SJCRH30 (cell line): ENCODE measurements at regions not wholly inside any gene's neighbourhood (a gene's known extent, or its start where the extent isn't known, plus 50 kb on each side); places are given as distances from the start of the nearest gene placed in this dataset.
A peak's percentile ranks its signal among the peaks of the same experiment; 100 is the strongest.

ENCODE experiments used
- DNase-seq, 2 experiments: peaks; one replicate each; pipeline ENCODE4 v3.0.0-alpha.2; 2015 to 2020
- H3K27ac ChIP-seq: fragments of 250-450 bp; sonication (Bioruptor Pico); 2 replicates; pipeline ENCODE4 v1.5.1; 2020; ENCODE audit warnings: mild to moderate bottlenecking, moderate library complexity
- H3K27me3 ChIP-seq: fragments of 250-450 bp; sonication (Bioruptor Pico); 2 replicates; pipeline ENCODE4 v1.5.1; 2020; ENCODE audit warnings: mild to moderate bottlenecking, moderate library complexity
- H3K36me3 ChIP-seq: fragments of 250-450 bp; sonication (Bioruptor Pico); 2 replicates; pipeline ENCODE4 v1.5.1; 2020; ENCODE audit warnings: mild to moderate bottlenecking, moderate library complexity
- H3K4me1 ChIP-seq: fragments of 250-450 bp; sonication (Bioruptor Pico); 2 replicates; pipeline ENCODE4 v1.5.1; 2020; ENCODE audit warnings: mild to moderate bottlenecking, moderate library complexity
- H3K4me3 ChIP-seq: fragments of 250-450 bp; sonication (Bioruptor Pico); 2 replicates; pipeline ENCODE4 v1.5.1; 2020; ENCODE audit warnings: mild to moderate bottlenecking, moderate library complexity
- H3K9me3 ChIP-seq: fragments of 250-450 bp; sonication (Bioruptor Pico); replicated peaks from 2 replicates; pipeline ENCODE4 v1.5.1; 2020; ENCODE audit warnings: mild to moderate bottlenecking, moderate library complexity

DNA sequence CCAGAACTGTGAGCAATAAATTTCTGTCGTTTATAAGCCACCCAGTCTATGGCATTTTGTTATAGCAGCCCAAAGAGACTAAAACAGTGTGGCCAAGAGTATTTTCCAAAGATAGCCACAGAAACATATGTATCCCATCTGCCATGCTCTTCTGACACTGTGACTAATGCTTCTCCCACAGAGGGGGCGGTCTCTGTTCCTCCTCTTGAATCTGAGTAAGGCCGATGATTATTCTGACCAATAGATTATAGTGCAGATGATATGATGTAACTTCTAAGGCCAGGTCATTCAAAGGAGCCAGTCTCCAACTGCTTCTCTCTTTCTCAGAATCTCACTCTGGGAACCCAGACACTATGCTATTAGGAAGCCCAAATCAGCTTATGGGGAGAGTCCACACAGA lies 570.7 kb downstream of the BCOR start:
- peak in 1 of 2 experiments; percentile 43 for DNase-seq
- Histone ChIP-seq H3K27ac (peak overlapping the region; percentile 49), H3K4me1 (peaks cover 3% of the 10 kb centered on the region; the same call in 1 of the 2 replicates), H3K36me3 (no peaks in the 10 kb centered on the region), H3K4me3 (no peak overlapping the region), H3K27me3 (no peaks in the 10 kb centered on the region), H3K9me3 (no peaks in the 10 kb centered on the region)

- Histone ChIP-seq H3K27me3 (no peaks in the 10 kb centered on the region), H3K9me3 (no peaks in the 10 kb centered on the region), H3K4me1 (peaks cover 3% of the 10 kb centered on the region; the same call in 1 of the 2 replicates), H3K4me3 (no peak overlapping the region), H3K27ac (no peak overlapping the region), H3K36me3 (no peaks in the 10 kb centered on the region)
- DNase-seq, result no peak
Observed at GRCh38 chrX:39528161-39528916, 569.4 kb downstream of the BCOR start.

GRCh38 chrX:39532761-39533160 lies 565.0 kb downstream of the BCOR start:
- Histone ChIP-seq H3K4me1 (peaks cover 4% of the 10 kb centered on the region; the same call in 1 of the 2 replicates), H3K9me3 (no peaks in the 10 kb centered on the region), H3K36me3 (no peaks in the 10 kb centered on the region), H3K4me3 (no peak overlapping the region), H3K27ac (no peak overlapping the region), H3K27me3 (no peaks in the 10 kb centered on the region)
- DNase-seq, result no peak

GRCh38 chrX:39534949-39535348 lies 562.8 kb downstream of the BCOR start:
- Histone ChIP-seq H3K27ac (no peak overlapping the region), H3K27me3 (no peaks in the 10 kb centered on the region), H3K4me1 (peaks cover 4% of the 10 kb centered on the region; the same call in 1 of the 2 replicates), H3K4me3 (no peak overlapping the region), H3K36me3 (no peaks in the 10 kb centered on the region), H3K9me3 (no peaks in the 10 kb centered on the region)
- DNase-seq, result no peak

- Histone ChIP-seq H3K4me3 (peak overlapping the region; percentile 21), H3K36me3 (no peaks in the 10 kb centered on the region), H3K27ac (peak overlapping the region; percentile 46), H3K4me1 (peaks cover 4% of the 10 kb centered on the region; the same call in 1 of the 2 replicates), H3K27me3 (no peaks in the 10 kb centered on the region), H3K9me3 (no peaks in the 10 kb centered on the region)
- peak; percentile 45 to 70 for DNase-seq
Observed at GRCh38 chrX:39536211-39536610, 561.5 kb downstream of the BCOR start.

- H3K9me3 ChIP-seq, result no peaks in the 10 kb centered on the region
- no peak overlapping the region for H3K27ac ChIP-seq
- H3K36me3 ChIP-seq, result no peaks in the 10 kb centered on the region
- H3K4me3 ChIP-seq, result no peak overlapping the region
- no peaks in the 10 kb centered on the region for H3K4me1 ChIP-seq
- H3K27me3 ChIP-seq, result no peaks in the 10 kb centered on the region
- DNase-seq, result no peak
Observed at GRCh38 chrX:39541881-39542280, 555.9 kb downstream of the BCOR start.

DNA sequence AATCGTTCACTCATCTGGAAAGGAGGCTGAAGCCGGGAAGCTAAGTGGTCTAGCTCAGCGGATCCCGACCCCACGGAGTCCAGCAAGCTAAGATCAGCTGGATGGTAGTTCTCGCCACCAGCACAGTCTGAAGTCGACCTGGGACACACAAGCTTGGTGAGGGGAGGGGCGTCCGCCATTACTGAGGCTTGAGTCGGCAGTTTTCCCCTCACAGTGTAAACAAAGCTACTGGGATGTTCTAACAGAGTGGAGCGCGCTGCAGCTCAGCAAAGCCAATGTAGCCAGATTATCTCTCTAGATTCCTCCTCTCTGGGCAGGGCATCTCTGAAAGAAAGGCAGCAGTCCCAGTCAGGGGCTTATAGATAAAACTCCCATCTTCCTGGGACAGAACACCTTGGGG lies 555.4 kb downstream of the BCOR start:
- H3K36me3 ChIP-seq, result no peaks in the 10 kb centered on the region
- no peaks in the 10 kb centered on the region for H3K27me3 ChIP-seq
- no peaks in the 10 kb centered on the region for H3K9me3 ChIP-seq
- no peak for DNase-seq
- no peak overlapping the region for H3K4me3 ChIP-seq
- H3K27ac ChIP-seq, result no peak overlapping the region
- no peaks in the 10 kb centered on the region for H3K4me1 ChIP-seq

GRCh38 chrX:39550795-39551361 lies 546.9 kb downstream of the BCOR start:
- Histone ChIP-seq H3K36me3 (no peaks in the 10 kb centered on the region), H3K9me3 (no peaks in the 10 kb centered on the region), H3K27ac (no peak overlapping the region), H3K4me3 (no peak overlapping the region), H3K4me1 (no peaks in the 10 kb centered on the region), H3K27me3 (no peaks in the 10 kb centered on the region)
- no peak for DNase-seq

DNA sequence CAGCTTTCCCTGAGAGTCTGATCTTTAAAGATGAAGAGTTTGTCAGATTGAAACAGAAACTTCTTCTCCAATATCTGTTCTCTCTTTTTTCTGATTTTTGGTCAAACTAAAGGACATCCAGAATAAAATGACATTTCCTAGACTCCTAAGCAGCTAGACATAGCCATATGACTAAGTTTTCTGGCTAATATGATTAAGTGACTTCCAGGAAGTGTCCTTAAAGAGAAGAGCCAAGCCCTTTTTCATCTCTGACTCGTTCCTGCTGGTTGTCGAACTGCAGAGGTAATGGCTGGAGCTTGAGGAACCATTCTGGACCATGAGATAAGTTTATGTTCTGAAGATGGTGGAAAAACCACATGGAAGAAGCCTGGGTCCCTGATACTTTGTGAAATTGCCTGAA lies 546.0 kb downstream of the BCOR start:
- Histone ChIP-seq H3K27me3 (no peaks in the 10 kb centered on the region), H3K27ac (no peak overlapping the region), H3K4me1 (no peaks in the 10 kb centered on the region), H3K9me3 (no peaks in the 10 kb centered on the region), H3K36me3 (no peaks in the 10 kb centered on the region), H3K4me3 (no peak overlapping the region)
- DNase-seq, result no peak

DNA sequence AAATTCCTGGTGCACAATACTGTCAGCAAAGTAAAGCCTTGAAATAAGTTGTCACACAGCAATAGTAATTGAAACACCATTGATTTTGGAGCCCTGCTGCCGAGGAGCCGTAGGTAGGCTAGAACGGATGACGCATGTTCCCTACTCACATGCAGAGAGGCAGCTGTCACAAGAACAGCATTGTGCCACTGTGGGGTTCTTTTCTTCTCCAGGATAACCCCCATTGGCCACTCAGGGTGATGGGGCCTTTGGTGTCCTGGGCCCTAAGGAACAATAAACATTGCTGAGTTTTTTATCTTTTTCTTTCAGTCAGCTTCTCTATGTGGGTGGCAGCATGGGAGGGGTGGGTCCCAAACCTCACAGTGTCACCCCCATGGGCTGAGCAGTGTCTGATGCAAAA lies 542.3 kb downstream of the BCOR start:
- Histone ChIP-seq H3K4me3 (no peak overlapping the region), H3K36me3 (no peaks in the 10 kb centered on the region), H3K9me3 (no peaks in the 10 kb centered on the region), H3K27me3 (no peaks in the 10 kb centered on the region), H3K4me1 (no peaks in the 10 kb centered on the region), H3K27ac (no peak overlapping the region)
- no peak for DNase-seq

- Histone ChIP-seq H3K4me1 (no peaks in the 10 kb centered on the region), H3K4me3 (no peak overlapping the region), H3K9me3 (no peaks in the 10 kb centered on the region), H3K27me3 (no peaks in the 10 kb centered on the region), H3K36me3 (no peaks in the 10 kb centered on the region), H3K27ac (no peak overlapping the region)
- DNase-seq, result no peak
Observed at GRCh38 chrX:39556056-39556455, 541.7 kb downstream of the BCOR start.

DNA sequence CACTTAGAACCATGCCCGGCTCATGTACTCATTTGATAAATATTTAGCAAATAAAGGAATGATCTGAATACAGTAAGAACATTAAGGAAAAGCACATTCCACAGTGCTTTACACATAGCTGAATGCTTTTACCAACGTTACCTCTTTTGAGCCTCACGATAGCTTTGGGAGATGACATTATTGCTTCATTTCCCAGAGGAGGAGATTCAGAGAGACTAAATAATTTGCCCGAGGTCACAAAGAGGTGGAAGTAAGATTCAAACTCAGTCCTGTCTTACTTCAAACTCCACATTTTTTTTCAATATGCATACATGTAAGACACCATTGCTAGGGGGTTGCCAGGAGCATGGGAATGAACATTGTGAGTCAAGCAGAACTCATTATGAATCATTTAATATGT lies 538.5 kb downstream of the BCOR start:
- no peaks in the 10 kb centered on the region for H3K27me3 ChIP-seq
- DNase-seq, result no peak
- no peak overlapping the region for H3K4me3 ChIP-seq
- H3K36me3 ChIP-seq, result no peaks in the 10 kb centered on the region
- no peaks in the 10 kb centered on the region for H3K4me1 ChIP-seq
- no peaks in the 10 kb centered on the region for H3K9me3 ChIP-seq
- H3K27ac ChIP-seq, result no peak overlapping the region

GRCh38 chrX:39560271-39560670 lies 537.5 kb downstream of the BCOR start:
- no peaks in the 10 kb centered on the region for H3K27me3 ChIP-seq
- no peaks in the 10 kb centered on the region for H3K4me1 ChIP-seq
- H3K27ac ChIP-seq, result no peak overlapping the region
- no peak overlapping the region for H3K4me3 ChIP-seq
- H3K9me3 ChIP-seq, result no peaks in the 10 kb centered on the region
- no peaks in the 10 kb centered on the region for H3K36me3 ChIP-seq
- no peak for DNase-seq

DNA sequence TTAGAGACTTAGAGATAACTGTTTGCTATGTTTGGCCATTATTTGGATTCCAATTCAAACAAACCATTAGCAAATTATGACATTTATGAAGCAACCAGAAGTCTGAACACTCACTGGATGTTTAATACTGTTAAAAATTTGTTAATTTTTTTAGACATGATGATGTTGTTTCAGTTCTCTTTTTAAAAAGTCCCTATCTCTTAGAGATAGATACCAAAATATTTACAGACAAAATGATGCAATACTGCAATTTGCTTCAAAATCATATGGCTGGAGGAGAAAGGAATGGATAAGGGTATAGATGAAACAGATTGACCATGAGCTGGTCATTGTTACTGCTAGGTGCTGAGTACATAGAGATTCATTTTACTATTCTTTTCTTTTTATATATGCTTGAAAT lies 534.6 kb downstream of the BCOR start:
- Histone ChIP-seq H3K4me3 (no peak overlapping the region), H3K27ac (no peak overlapping the region), H3K9me3 (no peaks in the 10 kb centered on the region), H3K27me3 (no peaks in the 10 kb centered on the region), H3K4me1 (no peaks in the 10 kb centered on the region), H3K36me3 (no peaks in the 10 kb centered on the region)
- DNase-seq, result no peak

DNA sequence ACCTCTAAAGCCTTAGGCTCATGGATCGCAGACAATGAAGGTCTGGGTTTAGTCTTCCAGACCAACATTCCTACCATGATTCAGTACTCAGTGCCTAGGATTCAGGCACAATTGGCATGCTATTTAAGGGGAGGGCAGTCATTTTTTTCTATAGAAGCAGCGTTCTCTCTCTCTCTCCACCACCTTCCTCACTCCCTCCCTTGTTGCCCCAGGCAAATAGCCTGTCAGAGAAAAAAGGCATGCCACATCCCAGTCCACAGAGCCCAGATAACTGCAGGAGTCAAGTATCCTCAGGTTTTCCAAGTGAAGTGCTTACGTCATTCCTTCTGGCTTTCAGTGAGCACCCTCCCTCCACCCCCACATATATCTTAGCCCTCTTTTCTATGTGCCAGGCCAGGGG lies 533.0 kb downstream of the BCOR start:
- no peak for DNase-seq

DNA sequence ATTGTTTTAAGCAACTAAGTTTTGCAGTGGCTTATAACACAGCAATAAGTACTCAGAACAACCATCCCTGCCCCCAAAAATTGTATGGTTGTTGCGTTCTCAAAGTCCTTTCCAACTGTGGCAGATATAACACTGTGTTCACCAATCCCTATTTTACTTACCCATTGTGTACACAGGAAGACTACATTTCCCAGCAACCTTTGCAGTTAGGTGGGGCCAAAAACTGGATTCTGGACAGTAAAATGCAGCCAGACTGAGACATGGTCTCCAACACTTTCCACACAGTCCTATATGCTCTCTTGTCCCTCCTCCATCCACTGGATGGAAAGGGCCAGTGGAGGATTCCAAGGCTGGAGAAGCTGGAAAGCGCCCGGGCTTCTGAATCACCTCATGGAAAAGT lies 523.6 kb downstream of the BCOR start:
- peaks cover 21% of the 10 kb centered on the region for H3K4me1 ChIP-seq
- H3K27me3 ChIP-seq, result no peaks in the 10 kb centered on the region
- H3K36me3 ChIP-seq, result no peaks in the 10 kb centered on the region
- no peak overlapping the region for H3K4me3 ChIP-seq
- no peak overlapping the region for H3K27ac ChIP-seq
- no peak for DNase-seq
- H3K9me3 ChIP-seq, result no peaks in the 10 kb centered on the region

More for the DNA sequence above, 533.0 kb downstream of the BCOR start:
- H3K27me3 ChIP-seq, result no peaks in the 10 kb centered on the region
- no peaks in the 10 kb centered on the region for H3K36me3 ChIP-seq
- H3K4me1 ChIP-seq, result no peaks in the 10 kb centered on the region
- no peak overlapping the region for H3K27ac ChIP-seq
- no peak overlapping the region for H3K4me3 ChIP-seq
- H3K9me3 ChIP-seq, result no peaks in the 10 kb centered on the region
